ENCODE measurements at regions not wholly inside any gene's neighbourhood (a gene's known extent, or its start where the extent isn't known, plus 50 kb on each side); places are given as distances from the start of the nearest gene placed in this dataset.

- Histone ChIP-seq H3K36me3 (no peaks in the 10 kb centered on the region), H3K4me1 (no peaks in the 10 kb centered on the region), H3K27me3 (no peaks in the 10 kb centered on the region), H3K9me3 (no peaks in the 10 kb centered on the region), H3K4me3 (no peak overlapping the region), H3K27ac (no peak overlapping the region)
- DNase-seq (peak in 1 of 4 donors; percentile 22), ATAC-seq (no peak)
- intact Hi-C loops (cut with DNase I), result no loop called here
- no peak for TF ChIP-seq CTCF (IDR thresholded peaks at IDR 0.05)
These were observed 189.1 kb upstream of the RNPC3 start for GRCh38 chr1:103336408-103336807.

- intact Hi-C loops (cut with DNase I), result no loop called here
- Histone ChIP-seq H3K27me3 (no peaks in the 10 kb centered on the region), H3K27ac (no peak overlapping the region), H3K9me3 (no peaks in the 10 kb centered on the region), H3K36me3 (no peaks in the 10 kb centered on the region), H3K4me1 (no peaks in the 10 kb centered on the region), H3K4me3 (no peak overlapping the region)
- ATAC-seq (no peak), DNase-seq (no peak)
- TF ChIP-seq CTCF (IDR thresholded peaks at IDR 0.05), result no peak
These were observed 192.4 kb upstream of the RNPC3 start for GRCh38 chr1:103333141-103333540.

DNA sequence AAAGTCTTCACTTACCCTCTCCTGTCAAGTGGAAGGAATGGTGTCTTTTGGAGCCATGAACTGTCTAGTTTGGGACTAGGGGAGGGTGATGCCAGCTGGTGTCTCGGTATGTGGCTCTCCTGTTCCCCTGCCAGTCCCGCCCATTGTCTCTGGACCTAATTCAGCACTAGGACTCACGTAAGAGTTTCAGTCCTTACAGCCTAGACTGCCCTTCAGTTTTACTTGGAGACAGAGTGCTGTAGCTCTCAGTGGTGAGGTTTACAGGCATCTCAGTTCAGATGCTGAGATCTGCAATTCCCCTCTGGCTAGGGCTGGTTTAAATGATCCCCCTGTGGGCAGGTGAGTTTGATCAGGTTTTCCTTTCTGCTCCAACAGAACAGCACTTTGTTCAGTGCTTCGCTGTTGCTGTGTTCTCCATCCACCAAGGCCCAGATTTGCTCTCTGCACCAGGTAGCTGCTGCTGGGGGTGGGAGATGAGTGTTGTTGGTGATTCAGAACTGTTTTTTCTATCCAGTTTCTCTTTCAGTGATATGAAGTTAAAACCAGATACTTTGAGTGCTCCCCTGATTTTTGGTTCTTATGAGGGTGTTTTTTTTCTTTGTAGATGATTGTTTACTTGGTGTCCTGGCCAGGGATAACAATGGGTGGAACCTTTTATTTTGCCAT, 198.3 kb upstream of the RNPC3 start:
- no peak overlapping the region for H3K27ac ChIP-seq
- DNase-seq (no peak), ATAC-seq (no peak)
- no peaks in the 10 kb centered on the region for H3K36me3 ChIP-seq
- no peaks in the 10 kb centered on the region for H3K27me3 ChIP-seq
- intact Hi-C loops (cut with DNase I), result no loop called here
- H3K9me3 ChIP-seq, result peaks cover 0 to 21% of the 10 kb centered on the region in 2 donors
- no peaks in the 10 kb centered on the region for H3K4me1 ChIP-seq
- no peak for TF ChIP-seq CTCF (IDR thresholded peaks at IDR 0.05)
- H3K4me3 ChIP-seq, result no peak overlapping the region

GRCh38 chr1:103326595-103326994, 198.9 kb upstream of the RNPC3 start:
- intact Hi-C loops (cut with DNase I), result no loop called here
- ATAC-seq, result no peak
- Histone ChIP-seq H3K9me3 (peaks cover 0 to 21% of the 10 kb centered on the region in 2 donors), H3K4me1 (no peaks in the 10 kb centered on the region), H3K27ac (no peak overlapping the region), H3K27me3 (no peaks in the 10 kb centered on the region), H3K36me3 (no peaks in the 10 kb centered on the region), H3K4me3 (no peak overlapping the region)
- TF ChIP-seq CTCF (IDR thresholded peaks at IDR 0.05), result no peak
- no peak for DNase-seq

GRCh38 chr1:103309786-103310185, 201.5 kb upstream of the COL11A1 start:
- Histone ChIP-seq H3K36me3 (no peaks in the 10 kb centered on the region), H3K9me3 (no peaks in the 10 kb centered on the region), H3K4me3 (no peak overlapping the region), H3K27ac (no peak overlapping the region), H3K4me1 (no peaks in the 10 kb centered on the region), H3K27me3 (no peaks in the 10 kb centered on the region)
- TF ChIP-seq CTCF (IDR thresholded peaks at IDR 0.05), result no peak
- intact Hi-C loops (cut with DNase I), result no loop called here
- DNase-seq (no peak), ATAC-seq (no peak)
